Activated T-cell treated with anti-CD3 and anti-CD28 coated beads, Interleukin-2, amount 50 U/mL, for 72 hours (primary cell): ENCODE measurements at regions not wholly inside any gene's neighbourhood (a gene's known extent, or its start where the extent isn't known, plus 50 kb on each side); places are given as distances from the start of the nearest gene placed in this dataset.
A peak's percentile ranks its signal among the peaks of the same experiment; 100 is the strongest.

Experiments used
- ATAC-seq, 2 donors: fragments of 150-1000 bp; cut with Tn5 transposase; replicated peaks in 1 of 2; 2 replicates each; pipeline ENCODE4 v1.10.0; 2021; ENCODE audit warnings: moderate library complexity in 2 of 2, mild to moderate bottlenecking in 1 of 2
- DNase-seq, 2 donors: peaks; one replicate each; pipeline ENCODE4 v3.0.0; 2021 to 2022; ENCODE audit warnings: mixed read lengths in 1 of 2
- H3K27ac Mint-ChIP-seq: one replicate; pipeline ENCODE4 v1.8.0; 2022; ENCODE audit warnings: mild to moderate bottlenecking, moderate library complexity, mixed read lengths
- H3K27me3 Mint-ChIP-seq: one replicate; pipeline ENCODE4 v1.8.0; 2022; ENCODE audit warnings: low read depth, mixed read lengths
- H3K36me3 Mint-ChIP-seq, 2 donors: one replicate each; pipeline ENCODE4 v1.8.0; 2022; ENCODE audit warnings: mixed read lengths in 2 of 2, mild to moderate bottlenecking in 1 of 2; ENCODE audit not compliant: insufficient read depth in 2 of 2
- H3K4me1 Mint-ChIP-seq: one replicate; pipeline ENCODE4 v1.8.0; 2022; ENCODE audit warnings: low read depth, mixed read lengths
- H3K4me3 Mint-ChIP-seq, 2 donors: one replicate each; pipeline ENCODE4 v1.8.0; 2022; ENCODE audit warnings: mild to moderate bottlenecking in 2 of 2, mixed read lengths in 2 of 2, moderate library complexity in 2 of 2
- H3K9me3 Mint-ChIP-seq, 2 donors: one replicate each; pipeline ENCODE4 v1.8.0; 2022; ENCODE audit warnings: mixed read lengths in 2 of 2

GRCh38 chr4:53656421-53656981 lies 65.2 kb upstream of the LNX1 start:
- peaks cover 14% of the 10 kb centered on the region for H3K27me3 Mint-ChIP-seq
- H3K9me3 Mint-ChIP-seq: no peaks in the 10 kb centered on the region
- no peak overlapping the region for H3K27ac Mint-ChIP-seq
- no peak overlapping the region for H3K4me3 Mint-ChIP-seq
- no peaks in the 10 kb centered on the region for H3K4me1 Mint-ChIP-seq
- ATAC-seq: no peak
- no peaks in the 10 kb centered on the region for H3K36me3 Mint-ChIP-seq
- no peak for DNase-seq

- H3K9me3 Mint-ChIP-seq: no peaks in the 10 kb centered on the region
- H3K36me3 Mint-ChIP-seq: no peaks in the 10 kb centered on the region
- peak overlapping the region; percentile 60 for H3K27ac Mint-ChIP-seq
- H3K4me3 Mint-ChIP-seq: no peak overlapping the region
- peaks cover 22% of the 10 kb centered on the region for H3K27me3 Mint-ChIP-seq
- peak in 1 of 2 donors; percentile 1 for DNase-seq
- H3K4me1 Mint-ChIP-seq: no peaks in the 10 kb centered on the region
- ATAC-seq: peak; percentile 52 to 74
Measured at GRCh38 chr4:53654300-53654758, 63.0 kb upstream of the LNX1 start.

- peaks cover 22% of the 10 kb centered on the region for H3K27me3 Mint-ChIP-seq
- H3K4me1 Mint-ChIP-seq: no peaks in the 10 kb centered on the region
- H3K4me3 Mint-ChIP-seq: no peak overlapping the region
- no peak overlapping the region for H3K27ac Mint-ChIP-seq
- ATAC-seq (no peak), DNase-seq (no peak)
- no peaks in the 10 kb centered on the region for H3K36me3 Mint-ChIP-seq
- H3K9me3 Mint-ChIP-seq: no peaks in the 10 kb centered on the region
Measured at GRCh38 chr4:53653484-53654053, 62.3 kb upstream of the LNX1 start.

GRCh38 chr4:53651156-53651735 lies 60.0 kb upstream of the LNX1 start:
- Mint-ChIP-seq H3K4me1 (no peaks in the 10 kb centered on the region), H3K4me3 (no peak overlapping the region), H3K27me3 (peaks cover 20% of the 10 kb centered on the region), H3K9me3 (no peaks in the 10 kb centered on the region), H3K36me3 (no peaks in the 10 kb centered on the region), H3K27ac (no peak overlapping the region)
- ATAC-seq: no peak
- no peak for DNase-seq

- Mint-ChIP-seq H3K4me3 (no peak overlapping the region), H3K9me3 (no peaks in the 10 kb centered on the region), H3K27me3 (peaks cover 8% of the 10 kb centered on the region), H3K27ac (no peak overlapping the region), H3K36me3 (no peaks in the 10 kb centered on the region), H3K4me1 (no peaks in the 10 kb centered on the region)
- no peak for ATAC-seq
- no peak for DNase-seq
Measured at GRCh38 chr4:53649357-53649756, 58.1 kb upstream of the LNX1 start.

GRCh38 chr4:53647547-53647946 lies 56.3 kb upstream of the LNX1 start:
- DNase-seq (no peak), ATAC-seq (no peak)
- H3K4me3 Mint-ChIP-seq: no peak overlapping the region
- H3K27me3 Mint-ChIP-seq: peaks cover 8% of the 10 kb centered on the region
- no peaks in the 10 kb centered on the region for H3K9me3 Mint-ChIP-seq
- H3K27ac Mint-ChIP-seq: no peak overlapping the region
- H3K4me1 Mint-ChIP-seq: no peaks in the 10 kb centered on the region
- no peaks in the 10 kb centered on the region for H3K36me3 Mint-ChIP-seq

GRCh38 chr4:53646795-53647194 lies 55.5 kb upstream of the LNX1 start:
- no peak for DNase-seq
- H3K4me3 Mint-ChIP-seq: no peak overlapping the region
- no peak overlapping the region for H3K27ac Mint-ChIP-seq
- peaks cover 8% of the 10 kb centered on the region for H3K27me3 Mint-ChIP-seq
- H3K36me3 Mint-ChIP-seq: no peaks in the 10 kb centered on the region
- H3K4me1 Mint-ChIP-seq: no peaks in the 10 kb centered on the region
- ATAC-seq: no peak
- no peaks in the 10 kb centered on the region for H3K9me3 Mint-ChIP-seq

GRCh38 chr4:53645108-53645507 lies 53.8 kb upstream of the LNX1 start:
- Mint-ChIP-seq H3K36me3 (no peaks in the 10 kb centered on the region), H3K4me1 (no peaks in the 10 kb centered on the region), H3K9me3 (no peaks in the 10 kb centered on the region), H3K27ac (no peak overlapping the region), H3K27me3 (peaks cover 8% of the 10 kb centered on the region), H3K4me3 (no peak overlapping the region)
- no peak for DNase-seq
- no peak for ATAC-seq

GRCh38 chr4:53644607-53645006 lies 53.3 kb upstream of the LNX1 start:
- Mint-ChIP-seq H3K36me3 (no peaks in the 10 kb centered on the region), H3K27me3 (peaks cover 3% of the 10 kb centered on the region), H3K9me3 (no peaks in the 10 kb centered on the region), H3K4me3 (no peak overlapping the region), H3K27ac (no peak overlapping the region), H3K4me1 (no peaks in the 10 kb centered on the region)
- DNase-seq (no peak), ATAC-seq (peak; percentile 20 to 25)
